ENCODE measurements at regions not wholly inside any gene's neighbourhood (a gene's known extent, or its start where the extent isn't known, plus 50 kb on each side); places are given as distances from the start of the nearest gene placed in this dataset.
A peak's percentile ranks its signal among the peaks of the same experiment; 100 is the strongest.
"Not testable (repeated sequence)": the region's sequence is repeated elsewhere in the genome, so short reads cannot be mapped to it uniquely, and the experiment has no call there.

GRCh38 chr4:1566838-1567518 is 117.1 kb downstream of the FAM53A start:
- TF ChIP-seq, protein P1, sequence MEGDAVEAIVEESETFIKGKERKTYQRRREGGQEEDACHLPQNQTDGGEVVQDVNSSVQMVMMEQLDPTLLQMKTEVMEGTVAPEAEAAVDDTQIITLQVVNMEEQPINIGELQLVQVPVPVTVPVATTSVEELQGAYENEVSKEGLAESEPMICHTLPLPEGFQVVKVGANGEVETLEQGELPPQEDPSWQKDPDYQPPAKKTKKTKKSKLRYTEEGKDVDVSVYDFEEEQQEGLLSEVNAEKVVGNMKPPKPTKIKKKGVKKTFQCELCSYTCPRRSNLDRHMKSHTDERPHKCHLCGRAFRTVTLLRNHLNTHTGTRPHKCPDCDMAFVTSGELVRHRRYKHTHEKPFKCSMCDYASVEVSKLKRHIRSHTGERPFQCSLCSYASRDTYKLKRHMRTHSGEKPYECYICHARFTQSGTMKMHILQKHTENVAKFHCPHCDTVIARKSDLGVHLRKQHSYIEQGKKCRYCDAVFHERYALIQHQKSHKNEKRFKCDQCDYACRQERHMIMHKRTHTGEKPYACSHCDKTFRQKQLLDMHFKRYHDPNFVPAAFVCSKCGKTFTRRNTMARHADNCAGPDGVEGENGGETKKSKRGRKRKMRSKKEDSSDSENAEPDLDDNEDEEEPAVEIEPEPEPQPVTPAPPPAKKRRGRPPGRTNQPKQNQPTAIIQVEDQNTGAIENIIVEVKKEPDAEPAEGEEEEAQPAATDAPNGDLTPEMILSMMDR (conservative IDR thresholded peaks at IDR 0.05; ENCODE audit: low read depth, low read length): no peak
- TF ChIP-seq EZH2 (IDR thresholded peaks at IDR 0.05; ENCODE audit: low read length, unreplicated experiment) (no peak), EZH2phosphoT487 (IDR thresholded peaks at IDR 0.05; ENCODE audit: borderline replicate concordance, low read length) (no peak)
- H2AFZ ChIP-seq (ENCODE audit: low read length): no peak overlapping the region
- ATAC-seq (peak; percentile 21), DNase-seq (no peak)
- H3K27me3 ChIP-seq (ENCODE audit: low read length): no peaks in the 10 kb centered on the region
- intact Hi-C loops (cut with micrococcal nuclease): no loop called here
- no TSS peak for BruUV-seq (replicated peaks)
- no peak overlapping the region for H3K27ac ChIP-seq (ENCODE audit: low read length)
- H3K4me3 ChIP-seq (ENCODE audit: low read length): no peak overlapping the region
- H3K79me2 ChIP-seq (ENCODE audit: low read length): no peaks in the 10 kb centered on the region
- no peaks in the 10 kb centered on the region for H3K36me3 ChIP-seq (ENCODE audit: low read depth, low read length)
- no peaks in the 10 kb centered on the region for H4K20me1 ChIP-seq (ENCODE audit: low read length)
- H3K4me2 ChIP-seq (ENCODE audit: low read length): no peak overlapping the region
- no peaks in the 10 kb centered on the region for H3K4me1 ChIP-seq (ENCODE audit: insufficient read depth, low read length)
- H3K9ac ChIP-seq (ENCODE audit: low read length): no peak overlapping the region
- H3K9me2 ChIP-seq (replicated peaks; ENCODE audit: low read length): no peaks in the 10 kb centered on the region
- POLR2A ChIA-PET (ENCODE audit: unreplicated experiment): no interaction called here
- H3F3A ChIP-seq (ENCODE audit: low read length, unreplicated experiment): no peaks in the 10 kb centered on the region
- CTCF ChIA-PET: no interaction called here
- no peaks in the 10 kb centered on the region for H3K9me3 ChIP-seq (ENCODE audit: low read length)

- H3K9ac ChIP-seq (ENCODE audit: low read length); POLR2A ChIA-PET (ENCODE audit: unreplicated experiment); H4K20me1 ChIP-seq (ENCODE audit: low read length); H3K4me3 ChIP-seq (ENCODE audit: low read length); H3K27ac ChIP-seq (ENCODE audit: low read length); intact Hi-C loops (cut with micrococcal nuclease); H3F3A ChIP-seq (ENCODE audit: low read length, unreplicated experiment); CTCF ChIA-PET; H3K4me1 ChIP-seq (ENCODE audit: insufficient read depth, low read length); H3K9me3 ChIP-seq (ENCODE audit: low read length); BruUV-seq (replicated peaks); H3K27me3 ChIP-seq (ENCODE audit: low read length); H3K79me2 ChIP-seq (ENCODE audit: low read length); H3K36me3 ChIP-seq (ENCODE audit: low read depth, low read length); H3K9me2 ChIP-seq (replicated peaks; ENCODE audit: low read length); H2AFZ ChIP-seq (ENCODE audit: low read length): not testable (repeated sequence)
- DNase-seq: peak; percentile 70
- peak; percentile 18; the same call in 1 of the 2 replicates for ATAC-seq
- H3K4me2 ChIP-seq (ENCODE audit: low read length): 0 out of 2 replicates have a peak overlapping the region, but pooled peaks have one; percentile 34
These were observed 117.7 kb downstream of the FAM53A start for GRCh38 chr4:1566301-1566837.

DNA sequence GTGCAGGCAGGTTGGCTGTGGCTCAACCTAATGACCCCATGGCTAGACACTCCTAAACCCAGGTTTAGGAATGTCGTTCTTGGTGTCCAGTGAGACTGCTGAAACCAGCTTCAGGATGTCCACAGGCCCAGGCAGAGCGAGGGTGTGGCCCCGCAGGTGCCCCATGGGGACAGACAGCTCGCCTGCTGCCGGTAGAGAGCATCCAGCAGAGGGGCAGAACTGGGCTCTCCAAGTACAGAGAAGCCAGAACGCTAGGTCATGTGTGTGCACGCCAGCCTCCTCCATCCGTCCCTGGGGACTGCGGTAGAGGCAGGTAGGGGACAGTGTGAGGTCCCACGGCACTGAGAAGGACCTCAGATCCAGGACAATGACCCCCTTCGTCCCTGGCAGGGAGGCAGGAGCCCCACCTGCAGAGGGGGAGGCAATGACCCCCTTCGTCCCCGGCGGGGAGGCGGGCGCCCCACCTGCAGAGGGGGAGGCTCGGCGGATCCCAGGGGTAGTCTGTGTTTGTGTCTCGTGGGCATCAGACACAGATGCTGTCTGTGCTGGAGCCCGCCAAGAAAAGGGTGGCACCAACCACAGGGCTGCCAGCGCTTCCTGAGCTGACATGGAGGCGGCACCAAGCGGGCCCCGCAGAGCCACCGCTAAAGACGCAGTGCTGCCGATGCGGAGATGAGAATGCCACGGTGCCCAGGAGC is 118.4 kb downstream of the FAM53A start:
- intact Hi-C loops (cut with micrococcal nuclease): no loop called here
- BruUV-seq (replicated peaks): no TSS peak
- H4K20me1 ChIP-seq (ENCODE audit: low read length): no peaks in the 10 kb centered on the region
- no peak overlapping the region for H3K27ac ChIP-seq (ENCODE audit: low read length)
- H3F3A ChIP-seq (ENCODE audit: low read length, unreplicated experiment): no peaks in the 10 kb centered on the region
- DNase-seq (no peak), ATAC-seq (no peak)
- TF ChIP-seq EZH2phosphoT487 (IDR thresholded peaks at IDR 0.05; ENCODE audit: borderline replicate concordance, low read length): no peak
- TF ChIP-seq EZH2 (IDR thresholded peaks at IDR 0.05; ENCODE audit: low read length, unreplicated experiment): no peak
- TF ChIP-seq, protein P1 (conservative IDR thresholded peaks at IDR 0.05; ENCODE audit: low read depth, low read length): no peak
- ChIA-PET POLR2A (ENCODE audit: unreplicated experiment) (no interaction called here), CTCF (no interaction called here)
- no peaks in the 10 kb centered on the region for H3K36me3 ChIP-seq (ENCODE audit: low read depth, low read length)
- H3K4me3 ChIP-seq (ENCODE audit: low read length): no peak overlapping the region
- H3K4me2 ChIP-seq (ENCODE audit: low read length): 0 out of 2 replicates have a peak overlapping the region, but pooled peaks have one; percentile 34
- H3K9me3 ChIP-seq (ENCODE audit: low read length): no peaks in the 10 kb centered on the region
- no peaks in the 10 kb centered on the region for H3K27me3 ChIP-seq (ENCODE audit: low read length)
- H3K9ac ChIP-seq (ENCODE audit: low read length): no peak overlapping the region
- no peak overlapping the region for H2AFZ ChIP-seq (ENCODE audit: low read length)
- no peaks in the 10 kb centered on the region for H3K79me2 ChIP-seq (ENCODE audit: low read length)
- no peaks in the 10 kb centered on the region for H3K4me1 ChIP-seq (ENCODE audit: insufficient read depth, low read length)
- H3K9me2 ChIP-seq (replicated peaks; ENCODE audit: low read length): no peaks in the 10 kb centered on the region

Data from PC-3 (cell line).